Fibroblast of skin of scalp (primary cell): ENCODE measurements at regions not wholly inside any gene's neighbourhood (a gene's known extent, or its start where the extent isn't known, plus 50 kb on each side); places are given as distances from the start of the nearest gene placed in this dataset.
A peak's percentile ranks its signal among the peaks of the same experiment; 100 is the strongest.

Source experiments
- DNase-seq: peaks from one replicate; pipeline ENCODE4 v3.0.0-alpha.2; 2013

- no peak for DNase-seq
Observed at GRCh38 chr1:20432341-20432740, 53.7 kb downstream of the CAMK2N1 start.

- no peak for DNase-seq
Observed at GRCh38 chr1:20431176-20431460, 54.9 kb downstream of the CAMK2N1 start.

- DNase-seq: peak; percentile 41
Observed at GRCh38 chr1:20430355-20431175, 55.4 kb downstream of the CAMK2N1 start.

- no peak for DNase-seq
Observed at GRCh38 chr1:20429296-20429695, 56.7 kb downstream of the CAMK2N1 start.

GRCh38 chr1:20428841-20429240 is 57.2 kb downstream of the CAMK2N1 start:
- DNase-seq: no peak

GRCh38 chr1:20426923-20427322 is 59.1 kb downstream of the CAMK2N1 start:
- DNase-seq: peak; percentile 89

- no peak for DNase-seq
Observed at GRCh38 chr1:20426371-20426770, 59.6 kb downstream of the CAMK2N1 start.

GRCh38 chr1:20425622-20426021 is 60.4 kb downstream of the CAMK2N1 start:
- DNase-seq: no peak

GRCh38 chr1:20423169-20423795 is 62.7 kb downstream of the CAMK2N1 start:
- no peak for DNase-seq

GRCh38 chr1:20421441-20421840 is 64.6 kb downstream of the CAMK2N1 start:
- DNase-seq: no peak

- no peak for DNase-seq
Observed at GRCh38 chr1:20417581-20417980, 68.4 kb downstream of the CAMK2N1 start.

GRCh38 chr1:20416706-20417105 is 69.3 kb downstream of the CAMK2N1 start:
- no peak for DNase-seq

- no peak for DNase-seq
Observed at GRCh38 chr1:20413776-20414140, 72.3 kb downstream of the CAMK2N1 start.

GRCh38 chr1:20413136-20413775 is 72.8 kb downstream of the CAMK2N1 start:
- DNase-seq: peak; percentile 12

- DNase-seq: peak; percentile 97
Observed at GRCh38 chr1:20411196-20411980, 74.6 kb downstream of the CAMK2N1 start.

- DNase-seq: peak; percentile 22
Observed at GRCh38 chr1:20410503-20410902, 75.5 kb downstream of the CAMK2N1 start.

GRCh38 chr1:20409971-20410370 is 76.0 kb downstream of the CAMK2N1 start:
- DNase-seq: no peak

- peak; percentile 52 for DNase-seq
Observed at GRCh38 chr1:20409012-20409411, 77.0 kb downstream of the CAMK2N1 start.

GRCh38 chr1:20408133-20408650 is 77.8 kb downstream of the CAMK2N1 start:
- DNase-seq: peak; percentile 55

GRCh38 chr1:20405893-20406604 is 80.0 kb downstream of the CAMK2N1 start:
- DNase-seq: peak; percentile 95

GRCh38 chr1:20405051-20405754 is 80.8 kb downstream of the CAMK2N1 start:
- no peak for DNase-seq
